ENCODE measurements at regions not wholly inside any gene's neighbourhood (a gene's known extent, or its start where the extent isn't known, plus 50 kb on each side); places are given as distances from the start of the nearest gene placed in this dataset.

DNA sequence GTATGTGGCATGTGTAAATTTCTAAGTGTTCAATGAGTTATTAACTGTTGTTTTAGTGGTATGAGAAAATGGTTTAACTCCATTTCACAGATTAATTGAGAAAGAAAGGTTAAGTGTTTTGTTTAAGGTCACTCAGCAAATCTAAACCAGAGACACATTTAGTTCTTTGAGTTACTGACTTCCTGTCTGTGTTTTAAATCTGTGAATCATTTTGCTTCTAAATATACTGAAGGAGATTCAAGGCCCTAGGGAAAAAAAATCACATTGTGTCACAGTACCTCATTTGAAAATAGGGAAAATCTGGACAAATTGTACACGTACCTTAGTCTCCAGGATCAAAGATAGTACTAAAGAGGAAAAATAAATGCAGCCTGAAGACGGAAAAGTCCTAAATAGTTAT is 368.2 kb downstream of the TMEM161B start:
- no peaks in the 10 kb centered on the region for H3K9me3 ChIP-seq (ENCODE audit: low read length)
- no peak overlapping the region for H3K27ac ChIP-seq (ENCODE audit: low read length)
- H3K9me2 ChIP-seq (ENCODE audit: insufficient read depth, low read length) = no peaks in the 10 kb centered on the region
- no peak overlapping the region for H3K4me3 ChIP-seq (ENCODE audit: low read length)
- H3K79me2 ChIP-seq (replicated peaks; ENCODE audit: insufficient read depth, low read length) = no peaks in the 10 kb centered on the region
- no peaks in the 10 kb centered on the region for H3K36me3 ChIP-seq (ENCODE audit: insufficient read depth, low read length)
- H3K9ac ChIP-seq (ENCODE audit: low read length) = no peak overlapping the region
- no peaks in the 10 kb centered on the region for H3K27me3 ChIP-seq (ENCODE audit: insufficient read depth, low read depth, low read length)
- TF ChIP-seq, protein P1, sequence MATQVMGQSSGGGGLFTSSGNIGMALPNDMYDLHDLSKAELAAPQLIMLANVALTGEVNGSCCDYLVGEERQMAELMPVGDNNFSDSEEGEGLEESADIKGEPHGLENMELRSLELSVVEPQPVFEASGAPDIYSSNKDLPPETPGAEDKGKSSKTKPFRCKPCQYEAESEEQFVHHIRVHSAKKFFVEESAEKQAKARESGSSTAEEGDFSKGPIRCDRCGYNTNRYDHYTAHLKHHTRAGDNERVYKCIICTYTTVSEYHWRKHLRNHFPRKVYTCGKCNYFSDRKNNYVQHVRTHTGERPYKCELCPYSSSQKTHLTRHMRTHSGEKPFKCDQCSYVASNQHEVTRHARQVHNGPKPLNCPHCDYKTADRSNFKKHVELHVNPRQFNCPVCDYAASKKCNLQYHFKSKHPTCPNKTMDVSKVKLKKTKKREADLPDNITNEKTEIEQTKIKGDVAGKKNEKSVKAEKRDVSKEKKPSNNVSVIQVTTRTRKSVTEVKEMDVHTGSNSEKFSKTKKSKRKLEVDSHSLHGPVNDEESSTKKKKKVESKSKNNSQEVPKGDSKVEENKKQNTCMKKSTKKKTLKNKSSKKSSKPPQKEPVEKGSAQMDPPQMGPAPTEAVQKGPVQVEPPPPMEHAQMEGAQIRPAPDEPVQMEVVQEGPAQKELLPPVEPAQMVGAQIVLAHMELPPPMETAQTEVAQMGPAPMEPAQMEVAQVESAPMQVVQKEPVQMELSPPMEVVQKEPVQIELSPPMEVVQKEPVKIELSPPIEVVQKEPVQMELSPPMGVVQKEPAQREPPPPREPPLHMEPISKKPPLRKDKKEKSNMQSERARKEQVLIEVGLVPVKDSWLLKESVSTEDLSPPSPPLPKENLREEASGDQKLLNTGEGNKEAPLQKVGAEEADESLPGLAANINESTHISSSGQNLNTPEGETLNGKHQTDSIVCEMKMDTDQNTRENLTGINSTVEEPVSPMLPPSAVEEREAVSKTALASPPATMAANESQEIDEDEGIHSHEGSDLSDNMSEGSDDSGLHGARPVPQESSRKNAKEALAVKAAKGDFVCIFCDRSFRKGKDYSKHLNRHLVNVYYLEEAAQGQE (IDR thresholded peaks at IDR 0.05; ENCODE audit: borderline replicate concordance) = no peak
- no peak for TF ChIP-seq MXI1 (conservative IDR thresholded peaks at IDR 0.05; ENCODE audit: poor library complexity, severe bottlenecking)
- no peak for TF ChIP-seq SMC3 (conservative IDR thresholded peaks at IDR 0.05; ENCODE audit: poor library complexity)
- TF ChIP-seq EP300 (conservative IDR thresholded peaks at IDR 0.05; ENCODE audit: poor library complexity, severe bottlenecking) = no peak
- no peak for TF ChIP-seq RAD21 (conservative IDR thresholded peaks at IDR 0.05)
- no peak for TF ChIP-seq TAF1 (IDR thresholded peaks at IDR 0.05; ENCODE audit: low read depth)
- no peak for TF ChIP-seq POLR2AphosphoS5 (IDR thresholded peaks at IDR 0.05)
- TF ChIP-seq CTCF (IDR thresholded peaks at IDR 0.05; ENCODE audit: poor library complexity, severe bottlenecking) = no peak
- TF ChIP-seq EZH2 (IDR thresholded peaks at IDR 0.05; ENCODE audit: borderline replicate concordance, insufficient read depth, low read length, poor library complexity, severe bottlenecking) = no peak
- no peaks in the 10 kb centered on the region for H3F3A ChIP-seq (ENCODE audit: insufficient read depth, low read length, poor library complexity, severe bottlenecking)
- H4K20me1 ChIP-seq (ENCODE audit: insufficient read depth) = no peaks in the 10 kb centered on the region
- H2AFZ ChIP-seq (ENCODE audit: low read depth, low read length) = no peak overlapping the region
- no peak overlapping the region for H3K4me2 ChIP-seq (ENCODE audit: low read length)

GRCh38 chr5:87899721-87900131 is 368.9 kb downstream of the TMEM161B start:
- H3K4me2 ChIP-seq (ENCODE audit: low read length) = no peak overlapping the region
- H3K9me3 ChIP-seq (ENCODE audit: low read length) = no peaks in the 10 kb centered on the region
- no peak overlapping the region for H3K9ac ChIP-seq (ENCODE audit: low read length)
- TF ChIP-seq, protein P1 (IDR thresholded peaks at IDR 0.05; ENCODE audit: borderline replicate concordance) = no peak
- TF ChIP-seq EP300 (conservative IDR thresholded peaks at IDR 0.05; ENCODE audit: poor library complexity, severe bottlenecking) (no peak), SMC3 (conservative IDR thresholded peaks at IDR 0.05; ENCODE audit: poor library complexity) (no peak), RAD21 (conservative IDR thresholded peaks at IDR 0.05) (no peak), TAF1 (IDR thresholded peaks at IDR 0.05; ENCODE audit: low read depth) (no peak), MXI1 (conservative IDR thresholded peaks at IDR 0.05; ENCODE audit: poor library complexity, severe bottlenecking) (no peak)
- no peaks in the 10 kb centered on the region for H3K27me3 ChIP-seq (ENCODE audit: insufficient read depth, low read depth, low read length)
- H3K36me3 ChIP-seq (ENCODE audit: insufficient read depth, low read length) = no peaks in the 10 kb centered on the region
- no peaks in the 10 kb centered on the region for H3K79me2 ChIP-seq (replicated peaks; ENCODE audit: insufficient read depth, low read length)
- no peaks in the 10 kb centered on the region for H3F3A ChIP-seq (ENCODE audit: insufficient read depth, low read length, poor library complexity, severe bottlenecking)
- H2AFZ ChIP-seq (ENCODE audit: low read depth, low read length) = no peak overlapping the region
- no peaks in the 10 kb centered on the region for H3K9me2 ChIP-seq (ENCODE audit: insufficient read depth, low read length)
- H3K4me3 ChIP-seq (ENCODE audit: low read length) = no peak overlapping the region
- no peaks in the 10 kb centered on the region for H4K20me1 ChIP-seq (ENCODE audit: insufficient read depth)
- no peak overlapping the region for H3K27ac ChIP-seq (ENCODE audit: low read length)

All from neural cell (in vitro differentiated cells).